AG10803 (cell line): ENCODE measurements at regions not wholly inside any gene's neighbourhood (a gene's known extent, or its start where the extent isn't known, plus 50 kb on each side); places are given as distances from the start of the nearest gene placed in this dataset.
"Not testable (repeated sequence)": the region's sequence is repeated elsewhere in the genome, so short reads cannot be mapped to it uniquely, and the experiment has no call there.

Source experiments
- DNase-seq: peaks from one replicate; pipeline ENCODE4 v3.0.0; 2010; ENCODE audit warnings: low read depth
- H3K4me3 ChIP-seq: 2 replicates; pipeline ENCODE4 v1.5.1; 2011; ENCODE audit warnings: mild to moderate bottlenecking, low read length, control low read depth
- CTCF ChIP-seq: conservative IDR thresholded peaks from 2 replicates; pipeline ENCODE4 v1.5.1; 2011; ENCODE audit warnings: mild to moderate bottlenecking, low read length, control low read depth, inconsistent platforms

DNA sequence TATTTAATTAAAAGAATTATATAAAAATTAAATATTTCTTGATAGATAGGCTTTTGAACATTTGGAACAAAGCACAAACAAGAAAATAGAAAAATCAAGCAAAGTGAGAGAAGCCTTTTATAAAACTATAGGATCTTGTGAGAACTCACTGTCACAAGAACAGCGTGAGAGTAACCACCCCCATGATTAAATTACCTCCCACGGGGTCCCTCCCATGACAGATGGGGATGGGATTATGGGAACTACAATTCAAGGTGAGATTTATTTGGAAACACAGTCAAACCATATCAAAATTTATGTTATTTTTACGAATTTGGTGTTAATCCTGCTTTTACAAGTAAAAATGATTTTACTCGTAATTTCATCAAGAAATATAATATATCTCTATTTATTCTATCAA lies 1136.1 kb upstream of the POT1 start:
- no peak for DNase-seq
- no peak overlapping the region for H3K4me3 ChIP-seq
- no peak for TF ChIP-seq CTCF

GRCh38 chr7:126057979-126058378 lies 1128.4 kb upstream of the POT1 start:
- no peak for DNase-seq
- no peak for TF ChIP-seq CTCF

DNA sequence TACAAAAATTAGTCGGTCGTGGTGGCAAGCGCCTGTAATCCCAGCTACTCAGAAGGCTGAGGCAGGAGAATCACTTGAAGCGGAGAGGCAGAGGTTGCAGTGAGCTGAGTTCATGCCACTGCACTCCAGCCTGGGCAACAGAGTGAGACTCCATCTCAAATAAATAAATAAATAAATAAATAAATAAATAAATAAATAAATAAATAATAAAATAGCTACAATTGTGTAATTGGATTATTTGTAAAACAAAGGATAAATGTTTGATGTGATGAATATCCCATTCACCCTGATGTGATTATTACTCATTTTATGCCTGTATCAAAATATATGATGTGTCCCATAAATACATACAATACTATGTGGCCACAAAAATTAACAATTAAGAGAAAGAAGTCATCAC lies 1127.0 kb upstream of the POT1 start:
- DNase-seq, H3K4me3 ChIP-seq: not testable (repeated sequence)

More at GRCh38 chr7:126057979-126058378, 1128.4 kb upstream of the POT1 start:
- no peak overlapping the region for H3K4me3 ChIP-seq

GRCh38 chr7:126052229-126052628 lies 1122.6 kb upstream of the POT1 start:
- no peak for TF ChIP-seq CTCF
- DNase-seq = no peak
- no peak overlapping the region for H3K4me3 ChIP-seq

- DNase-seq = no peak
- TF ChIP-seq CTCF = no peak
- H3K4me3 ChIP-seq = no peak overlapping the region
Measured at GRCh38 chr7:126044662-126045061, 1115.0 kb upstream of the POT1 start.

DNA sequence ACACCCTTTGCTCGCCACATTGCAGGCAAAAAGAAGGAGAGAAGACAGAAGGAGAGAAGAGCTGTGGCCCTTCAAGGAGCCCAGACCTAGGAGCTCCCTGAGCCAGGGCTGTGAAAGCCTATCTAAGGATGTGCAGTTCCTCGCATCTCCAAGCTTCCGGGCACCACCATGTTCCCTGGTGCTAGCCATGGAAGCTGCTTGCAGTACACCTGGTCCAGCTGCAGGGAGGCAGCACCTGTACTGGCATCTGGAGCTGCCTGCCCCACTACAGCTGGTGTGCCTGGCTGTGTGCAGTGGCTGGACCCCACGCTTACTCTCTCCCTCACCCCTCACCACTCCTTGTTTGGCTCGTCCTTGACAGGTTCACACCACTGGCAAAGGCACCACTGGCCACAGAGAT lies 1111.8 kb upstream of the POT1 start:
- no peak for TF ChIP-seq CTCF
- no peak for DNase-seq
- no peak overlapping the region for H3K4me3 ChIP-seq

GRCh38 chr7:126040114-126041045 lies 1110.8 kb upstream of the POT1 start:
- TF ChIP-seq CTCF = no peak
- no peak overlapping the region for H3K4me3 ChIP-seq
- DNase-seq = no peak
